ENCODE measurements at regions not wholly inside any gene's neighbourhood (a gene's known extent, or its start where the extent isn't known, plus 50 kb on each side); places are given as distances from the start of the nearest gene placed in this dataset.

- TF ChIP-seq CTCF (IDR thresholded peaks at IDR 0.05) = no peak
- no peak for TF ChIP-seq POLR2A (IDR thresholded peaks at IDR 0.05)
Measured at GRCh38 chr15:70195587-70196305, 98.0 kb upstream of the TLE3 start.

All from heart left ventricle (tissue), 13 donors.